Peyer's patch (tissue), 4 donors: ENCODE measurements at regions not wholly inside any gene's neighbourhood (a gene's known extent, or its start where the extent isn't known, plus 50 kb on each side); places are given as distances from the start of the nearest gene placed in this dataset.

Experiments
- CTCF ChIP-seq, 6 experiments: fragments of 450-650 bp in 4 of 6; fragments of 200-600 bp in 2 of 6; sonication (generic) in 1 of 6; IDR thresholded peaks; one replicate each; pipeline ENCODE4 v1.5.1; 2017 to 2019; ENCODE audit warnings: antibody characterized with exemption in 6 of 6, mild to moderate bottlenecking in 3 of 6, moderate library complexity in 1 of 6
- POLR2A ChIP-seq, 2 donors: fragments of 450-650 bp; IDR thresholded peaks; one replicate each; pipeline ENCODE4 v1.5.1; 2017; ENCODE audit warnings: antibody characterized with exemption in 2 of 2, mild to moderate bottlenecking in 2 of 2, moderate library complexity in 2 of 2

DNA sequence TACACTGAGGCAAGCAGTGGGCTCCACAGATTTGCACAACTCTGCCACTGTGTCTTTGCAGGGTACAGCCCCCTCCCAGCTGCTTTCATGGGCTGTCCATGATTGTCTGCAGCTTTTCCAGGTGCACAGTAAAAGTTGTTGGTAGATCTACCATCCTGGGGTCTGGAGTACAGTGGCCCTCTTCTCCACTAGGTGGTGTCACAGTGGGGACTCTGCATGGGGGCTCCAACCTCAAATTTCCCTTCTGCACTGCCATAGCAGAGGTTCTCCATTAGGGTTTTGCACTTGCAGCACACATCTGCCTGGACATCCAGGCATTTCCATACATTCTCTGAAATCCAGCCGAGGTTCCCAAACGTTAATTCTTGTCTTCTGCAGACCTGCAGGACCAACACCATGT is 1002.3 kb downstream of the FAM133A start:
- no peak for TF ChIP-seq CTCF (IDR thresholded peaks at IDR 0.05)
- TF ChIP-seq POLR2A (IDR thresholded peaks at IDR 0.05) = no peak
